ENCODE measurements at regions not wholly inside any gene's neighbourhood (a gene's known extent, or its start where the extent isn't known, plus 50 kb on each side); places are given as distances from the start of the nearest gene placed in this dataset.

GRCh38 chr2:204278454-204278853 lies 266.8 kb upstream of the PARD3B start:
- no peak for DNase-seq

GRCh38 chr2:204279819-204280218 lies 265.5 kb upstream of the PARD3B start:
- no peak for DNase-seq

GRCh38 chr2:204280262-204280668 lies 265.0 kb upstream of the PARD3B start:
- no peak for DNase-seq

DNA sequence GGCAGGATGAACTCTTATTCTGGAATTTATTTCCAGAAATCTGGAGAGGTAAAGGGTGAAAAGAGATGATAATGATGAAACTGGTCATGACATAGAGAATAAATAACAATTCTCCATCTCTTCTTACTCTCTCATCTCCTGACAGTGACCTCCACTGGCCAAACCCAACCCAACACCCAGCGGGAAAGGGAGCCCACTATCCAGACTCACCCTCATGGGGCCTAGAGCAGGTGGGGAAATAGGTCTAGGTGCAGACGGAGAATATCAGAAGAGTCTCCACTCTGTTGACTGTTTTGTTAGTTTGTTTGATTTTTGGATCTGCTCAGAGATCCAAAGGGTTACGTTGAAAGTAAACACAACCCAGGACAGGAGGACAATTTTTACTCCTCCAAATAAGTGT lies 263.2 kb upstream of the PARD3B start:
- no peak for DNase-seq

- DNase-seq = no peak
These were observed 262.8 kb upstream of the PARD3B start for GRCh38 chr2:204282525-204282924.

GRCh38 chr2:204289066-204289465 lies 256.2 kb upstream of the PARD3B start:
- no peak for DNase-seq

DNA sequence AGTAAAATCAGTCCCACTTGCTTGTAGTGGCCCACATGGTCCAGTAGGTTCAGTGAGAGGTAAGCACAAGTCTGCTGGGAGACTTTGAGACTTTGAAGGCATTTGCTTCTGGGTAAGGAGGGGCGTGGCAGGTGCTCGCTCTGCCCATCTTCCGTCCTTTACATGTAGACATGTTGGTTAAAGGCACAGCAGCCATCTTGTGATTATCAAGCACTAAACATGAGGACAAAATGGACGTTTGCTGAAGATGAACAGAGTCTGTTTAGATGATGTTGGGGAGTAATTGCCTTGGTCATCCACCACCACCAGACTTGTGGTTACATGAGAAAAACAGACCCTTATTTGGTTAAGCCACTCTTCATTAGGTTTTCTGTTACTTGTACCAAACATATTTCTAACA lies 252.8 kb upstream of the PARD3B start:
- no peak for DNase-seq

DNA sequence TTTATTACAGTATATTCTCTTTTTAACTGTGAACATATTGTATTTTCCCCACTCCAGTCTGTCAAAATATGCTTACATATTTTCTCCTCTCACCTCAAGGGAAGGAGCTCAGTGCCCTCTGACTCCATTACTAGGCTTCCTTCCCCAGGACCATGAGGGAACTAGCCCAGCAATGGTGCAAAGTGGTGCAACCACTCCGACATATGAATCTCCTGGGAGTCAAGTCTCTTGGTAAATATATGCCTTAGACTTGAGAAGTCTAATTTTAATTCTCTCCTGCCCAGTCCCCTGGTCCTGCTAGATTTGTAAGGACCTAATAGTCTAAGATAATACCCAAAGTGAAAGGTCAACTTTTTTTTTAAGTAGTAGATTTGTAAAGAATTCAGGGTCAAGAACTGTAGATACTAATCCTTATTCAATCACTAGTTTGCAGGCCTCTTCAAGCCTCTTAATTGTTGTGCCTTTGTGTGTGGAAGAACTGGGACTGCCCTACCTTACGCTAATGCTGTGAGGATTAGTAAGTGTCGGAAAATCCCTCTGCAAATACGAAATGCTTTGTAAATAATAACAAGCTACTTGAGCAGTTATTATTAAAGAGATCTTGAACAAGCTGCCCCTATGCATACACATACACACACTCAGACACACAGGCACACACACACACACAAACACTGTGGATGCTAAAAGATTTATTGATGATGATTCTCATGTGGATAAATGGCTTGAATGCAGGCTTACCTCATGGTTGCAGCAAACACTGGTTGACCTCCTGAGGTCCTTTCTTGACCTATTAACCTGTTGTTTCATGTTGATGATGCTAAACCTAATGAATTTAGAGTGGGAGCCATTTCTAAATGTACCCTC lies 251.2 kb upstream of the PARD3B start:
- DNase-seq = no peak

- no peak for DNase-seq
These were observed 246.9 kb upstream of the PARD3B start for GRCh38 chr2:204298404-204298803.

- no peak for DNase-seq
These were observed 245.5 kb upstream of the PARD3B start for GRCh38 chr2:204299766-204300165.

DNA sequence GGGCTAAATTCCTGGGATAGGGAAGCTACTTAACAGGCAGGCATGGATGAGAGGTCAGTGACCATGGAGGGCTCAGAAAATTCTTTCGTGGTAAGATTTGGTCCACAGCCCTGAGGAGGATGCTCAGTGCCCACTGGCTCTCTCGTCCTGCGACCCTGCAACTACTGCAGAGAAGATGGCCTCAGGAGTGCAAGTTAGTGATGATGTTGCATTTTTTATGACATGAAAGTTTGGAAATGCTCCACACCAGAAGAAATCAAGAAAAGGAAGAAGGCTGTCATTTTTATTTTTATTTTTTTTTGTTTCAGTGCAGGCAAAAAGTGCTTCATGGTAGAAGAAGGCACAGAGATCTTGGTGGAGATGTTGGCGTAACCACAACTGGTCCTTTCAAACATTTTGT lies 238.6 kb upstream of the PARD3B start:
- DNase-seq = no peak

- no peak for DNase-seq
These were observed 233.2 kb upstream of the PARD3B start for GRCh38 chr2:204312105-204312504.

DNA sequence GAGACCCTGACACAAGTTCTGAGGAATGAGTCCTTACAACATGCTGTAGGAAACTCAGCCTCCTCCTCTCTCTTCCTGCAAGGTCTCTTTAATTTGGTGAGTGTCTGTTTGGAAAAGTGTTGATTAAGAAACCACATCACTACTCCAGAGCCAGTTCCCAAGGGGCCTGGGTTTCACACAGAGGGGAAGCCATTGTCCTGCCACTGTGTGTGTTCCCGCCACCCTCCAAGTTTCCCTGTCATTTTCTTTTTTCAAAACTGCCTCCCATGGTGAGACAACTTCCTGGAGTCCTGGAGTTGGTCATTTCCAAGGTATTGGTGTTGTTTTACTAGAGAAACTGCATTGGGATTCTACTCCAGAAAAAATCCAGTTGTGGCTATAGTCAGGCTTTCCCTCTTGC lies 232.0 kb upstream of the PARD3B start:
- no peak for DNase-seq

- no peak for DNase-seq
These were observed 230.0 kb upstream of the PARD3B start for GRCh38 chr2:204315236-204315662.

- no peak for DNase-seq
These were observed 227.6 kb upstream of the PARD3B start for GRCh38 chr2:204317640-204318039.

DNA sequence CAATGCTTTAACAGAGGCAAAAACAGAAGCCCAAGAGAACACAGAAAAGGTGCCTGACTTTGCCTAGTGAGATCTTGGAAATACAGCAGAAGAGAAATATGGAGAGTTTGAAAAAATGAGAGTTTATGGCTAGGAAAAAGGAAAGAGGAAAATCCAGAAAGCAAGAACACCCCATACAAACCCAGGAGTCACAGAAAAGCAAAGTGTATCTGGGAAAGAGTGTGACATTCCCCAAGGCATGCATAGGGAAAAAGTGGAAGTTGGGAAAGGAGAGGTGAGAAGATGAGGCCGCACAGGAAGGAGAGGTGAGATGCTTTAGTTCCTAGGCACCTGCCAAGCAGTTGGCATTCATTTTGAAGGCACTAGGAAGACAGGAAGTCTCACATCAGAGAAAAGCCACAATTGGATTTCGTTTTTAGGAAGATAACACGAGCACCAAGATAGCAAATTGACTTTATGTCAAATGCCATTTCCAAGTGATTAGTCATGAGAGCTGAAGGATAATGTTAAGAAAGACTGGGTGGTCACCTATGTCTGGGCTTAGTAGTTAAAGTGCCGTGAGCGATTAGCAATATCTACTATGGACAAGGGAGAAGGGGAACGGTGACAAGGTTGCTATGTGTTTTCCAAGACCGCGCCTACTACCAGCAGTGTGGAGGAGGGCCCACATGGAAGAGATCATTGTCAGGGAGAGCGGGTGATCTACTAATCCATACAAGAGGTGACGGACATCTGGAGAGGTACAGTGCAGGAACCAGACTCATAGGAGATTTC lies 224.1 kb upstream of the PARD3B start:
- no peak for DNase-seq

GRCh38 chr2:204321910-204322751 lies 223.1 kb upstream of the PARD3B start:
- DNase-seq = no peak

GRCh38 chr2:204325468-204325867 lies 219.8 kb upstream of the PARD3B start:
- DNase-seq = peak; percentile 5 to 38

DNA sequence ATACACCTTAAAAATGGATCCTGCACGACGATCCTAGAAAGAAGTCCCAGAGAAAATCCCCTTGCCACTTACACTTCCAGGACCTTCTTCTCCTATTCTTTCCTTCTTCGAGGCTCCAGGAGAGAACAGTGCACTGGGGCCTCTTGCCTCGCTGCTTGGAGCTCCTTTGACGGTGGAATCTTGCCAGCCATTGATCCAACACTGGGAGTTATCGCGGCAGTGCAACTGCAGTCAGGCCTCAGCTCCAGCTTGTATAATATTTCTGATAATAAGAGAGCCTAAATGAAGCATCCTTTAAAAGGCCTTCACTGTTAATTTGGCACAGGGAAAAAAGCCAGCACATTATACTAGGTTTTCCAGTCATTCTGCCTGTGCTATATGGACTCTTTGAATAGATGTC lies 216.9 kb upstream of the PARD3B start:
- DNase-seq = no peak

- DNase-seq = no peak
These were observed 216.3 kb upstream of the PARD3B start for GRCh38 chr2:204329016-204329415.

- DNase-seq = no peak
These were observed 215.7 kb upstream of the PARD3B start for GRCh38 chr2:204329532-204329931.

GRCh38 chr2:204331180-204331579 lies 214.1 kb upstream of the PARD3B start:
- no peak for DNase-seq

- no peak for DNase-seq
These were observed 213.3 kb upstream of the PARD3B start for GRCh38 chr2:204331988-204332387.

Data from bone marrow (tissue), 2 donors.